GM19455 (cell line): ENCODE measurements at regions not wholly inside any gene's neighbourhood (a gene's known extent, or its start where the extent isn't known, plus 50 kb on each side); places are given as distances from the start of the nearest gene placed in this dataset.
"Not testable (repeated sequence)": the region's sequence is repeated elsewhere in the genome, so short reads cannot be mapped to it uniquely, and the experiment has no call there.

Source experiments
- ATAC-seq: cut with Tn5 transposase; IDR thresholded peaks from one replicate; pipeline ENCODE4 v1.9.1; 2021; ENCODE audit not compliant: unreplicated experiment

DNA sequence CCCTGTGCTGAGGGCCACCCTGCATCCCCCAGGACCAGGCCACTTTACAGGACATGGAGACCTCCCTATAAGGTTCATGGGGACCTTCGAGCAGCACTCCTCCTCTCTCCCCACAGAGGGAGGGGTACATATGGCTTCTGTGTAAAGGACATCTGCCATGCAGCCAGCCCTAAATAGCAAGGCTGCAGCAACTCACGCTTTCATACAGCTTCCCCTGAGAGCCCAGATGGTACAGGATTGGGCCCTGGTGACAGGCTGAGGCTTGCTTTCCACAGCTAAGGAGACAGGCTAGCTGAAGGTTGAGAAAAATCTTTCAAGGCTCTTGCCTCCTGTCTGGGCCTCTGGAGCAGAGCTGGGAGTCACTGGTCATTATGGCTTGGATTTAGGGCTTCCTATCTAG, 147.0 kb upstream of the ZNF366 start:
- no peak for ATAC-seq

DNA sequence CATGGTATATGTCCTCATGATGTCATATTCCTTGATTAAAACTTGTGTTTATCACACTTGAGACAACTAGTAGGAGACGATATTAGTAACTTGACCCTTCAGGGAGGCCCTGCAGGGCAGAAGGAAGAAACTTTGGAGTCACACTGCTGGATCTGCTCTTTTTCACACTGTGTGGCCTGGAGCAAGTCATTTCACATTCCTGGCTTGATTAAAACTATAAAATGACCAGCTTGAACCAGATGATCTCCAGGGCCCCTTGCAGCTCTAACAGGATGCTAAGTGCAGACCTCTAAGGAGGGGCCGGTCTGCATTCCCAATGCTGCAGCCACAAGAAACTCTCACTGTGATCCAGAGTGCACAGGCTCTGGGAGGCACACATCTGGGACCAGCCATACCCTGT, 146.4 kb upstream of the ZNF366 start:
- ATAC-seq = no peak

- ATAC-seq = no peak
Observed at GRCh38 chr5:72651779-72652178, 144.6 kb upstream of the ZNF366 start.

GRCh38 chr5:72651109-72651508, 143.9 kb upstream of the ZNF366 start:
- ATAC-seq = no peak

GRCh38 chr5:72649449-72649848, 142.2 kb upstream of the ZNF366 start:
- ATAC-seq = no peak

- ATAC-seq = no peak
Observed at GRCh38 chr5:72648480-72648879, 141.3 kb upstream of the ZNF366 start.

DNA sequence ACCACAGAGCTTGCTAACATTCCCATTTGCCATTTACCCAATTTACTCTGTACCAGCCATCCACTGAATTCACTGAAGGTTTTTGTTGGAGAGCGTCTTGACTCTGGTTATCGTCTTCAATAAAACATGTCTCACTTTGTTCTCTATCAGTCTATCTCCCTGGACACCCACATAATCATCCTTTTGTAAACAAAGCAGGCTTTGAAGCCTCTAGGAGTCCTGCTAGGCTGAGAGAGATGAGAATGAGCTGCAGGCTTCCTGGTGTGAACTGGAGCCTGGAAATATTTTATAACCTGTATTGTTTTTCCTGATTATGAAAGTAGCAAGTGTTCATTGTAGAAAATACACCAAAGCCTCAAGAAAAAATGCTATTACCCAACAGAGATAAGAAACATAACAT, 140.6 kb upstream of the ZNF366 start:
- no peak for ATAC-seq

DNA sequence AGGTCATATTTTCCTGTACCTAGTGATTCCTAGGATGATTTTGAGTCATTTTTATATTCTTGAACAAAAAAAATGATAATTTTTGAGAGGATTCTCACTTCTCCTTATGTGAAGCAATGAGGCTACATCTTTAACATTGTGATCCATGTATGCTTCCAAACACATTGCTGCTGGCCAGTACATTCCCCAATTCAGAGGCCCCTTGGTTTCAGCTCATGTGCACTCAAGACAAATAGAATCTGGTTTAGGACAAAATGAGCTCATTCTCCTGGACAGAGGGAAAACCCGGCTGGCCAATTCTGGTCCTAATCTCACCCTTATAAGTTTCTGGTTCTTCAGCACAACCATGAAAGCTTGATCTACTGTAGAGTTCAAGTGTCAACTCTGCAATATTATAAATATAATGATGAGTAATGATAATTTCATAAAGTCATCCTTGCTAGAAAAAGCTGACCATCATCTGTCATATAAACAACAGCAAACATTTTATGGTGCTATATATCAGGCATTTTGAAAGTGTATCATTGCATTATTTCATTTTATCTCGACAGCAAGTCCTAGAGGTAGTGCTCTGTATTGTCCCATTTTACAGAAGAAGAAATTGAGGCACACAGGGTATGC, 139.1 kb upstream of the ZNF366 start:
- no peak for ATAC-seq

- ATAC-seq = no peak
Observed at GRCh38 chr5:72645064-72645846, 138.0 kb upstream of the ZNF366 start.

- ATAC-seq = no peak
Observed at GRCh38 chr5:72644296-72644695, 137.1 kb upstream of the ZNF366 start.

DNA sequence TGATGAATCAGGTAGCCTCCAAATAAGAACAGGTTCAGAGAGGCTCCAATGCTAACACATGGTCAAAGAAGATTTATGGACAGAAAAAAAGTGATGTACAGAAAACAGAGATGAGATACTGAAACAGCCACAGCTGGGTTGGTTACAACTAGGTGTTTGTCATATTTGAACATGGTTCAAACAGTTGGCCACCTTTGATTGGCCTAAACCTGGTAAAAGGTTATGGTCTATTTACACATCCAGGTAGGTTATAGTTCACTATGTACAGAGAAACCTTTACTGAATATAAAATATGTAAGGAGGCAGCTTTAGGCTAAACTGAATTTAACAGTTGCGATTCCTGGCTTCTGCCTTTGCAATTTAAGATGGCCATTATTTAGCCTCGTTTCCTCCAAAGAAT, 134.0 kb upstream of the ZNF366 start:
- no peak for ATAC-seq

GRCh38 chr5:72637058-72637457, 129.8 kb upstream of the ZNF366 start:
- no peak for ATAC-seq

- not testable (repeated sequence) for ATAC-seq
Observed at GRCh38 chr5:72636565-72636964, 129.4 kb upstream of the ZNF366 start.

- no peak for ATAC-seq
Observed at GRCh38 chr5:72634444-72634843, 127.2 kb upstream of the ZNF366 start.

GRCh38 chr5:72633649-72634048, 126.4 kb upstream of the ZNF366 start:
- ATAC-seq = no peak

- no peak for ATAC-seq
Observed at GRCh38 chr5:72633041-72633445, 125.8 kb upstream of the ZNF366 start.

DNA sequence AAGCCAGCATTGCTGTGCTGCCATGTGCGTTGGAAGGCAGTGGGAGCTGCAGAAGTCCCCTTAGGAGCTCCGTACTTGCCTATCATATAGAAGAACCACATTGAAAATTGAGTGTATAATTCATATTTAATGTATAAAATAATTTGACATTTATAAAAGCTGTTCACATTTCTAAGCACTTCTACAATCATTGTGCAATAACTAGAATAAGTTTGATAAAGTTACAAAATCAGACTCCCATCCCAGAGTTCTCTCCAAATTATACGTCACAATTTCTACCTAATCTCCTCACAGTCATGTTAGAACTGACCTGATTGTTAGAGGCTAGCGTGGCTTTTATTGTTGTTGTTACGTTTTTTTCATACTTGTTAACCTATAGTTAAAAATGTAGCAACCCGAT, 123.5 kb upstream of the ZNF366 start:
- ATAC-seq = no peak

GRCh38 chr5:72630081-72630480, 122.9 kb upstream of the ZNF366 start:
- no peak for ATAC-seq

DNA sequence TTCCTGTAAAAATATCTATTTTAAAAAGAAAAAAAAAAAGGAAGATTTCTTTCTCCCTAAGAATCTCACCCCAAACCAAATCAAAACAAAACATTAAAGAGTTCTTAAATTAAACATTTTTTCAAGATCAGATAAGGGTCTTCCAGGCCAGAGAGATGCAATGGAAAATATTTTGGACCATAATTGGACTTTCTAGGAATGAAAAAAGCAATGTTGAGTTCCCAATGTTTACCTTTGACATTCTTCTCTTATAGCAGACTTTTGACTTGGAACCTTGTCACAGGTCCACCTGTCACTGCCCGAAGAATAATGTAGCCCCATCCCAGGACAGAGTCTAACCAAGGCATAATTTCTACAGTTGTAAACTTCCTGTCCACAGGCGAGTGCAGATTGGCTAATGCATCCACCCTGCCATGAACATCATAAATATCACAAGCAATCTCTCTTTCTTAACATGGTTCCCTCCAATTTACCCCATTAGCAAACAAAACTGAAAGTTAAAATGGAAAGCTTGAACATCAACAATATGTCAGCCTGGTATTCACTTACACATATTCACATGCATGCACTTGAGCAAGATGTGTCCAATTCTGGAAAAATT, 121.7 kb upstream of the ZNF366 start:
- ATAC-seq = no peak

DNA sequence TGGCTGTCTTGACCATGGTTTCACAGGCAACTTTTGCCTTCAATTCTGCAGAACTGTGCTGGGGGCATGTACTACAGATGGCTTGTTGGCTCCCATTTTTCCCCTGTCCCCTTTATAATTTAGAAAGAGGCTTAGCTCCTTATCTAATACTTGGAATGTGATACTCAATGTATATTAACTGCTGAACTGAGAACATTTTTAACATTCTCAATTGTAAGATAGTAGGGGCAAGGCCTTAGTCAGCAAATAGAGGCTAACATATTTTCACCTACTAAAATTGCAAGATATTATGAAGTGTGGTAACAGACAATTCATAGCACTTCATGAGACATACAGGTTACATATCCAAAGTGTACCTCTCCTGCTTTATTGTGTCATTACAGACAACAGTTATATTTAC, 118.1 kb upstream of the ZNF366 start:
- no peak for ATAC-seq

DNA sequence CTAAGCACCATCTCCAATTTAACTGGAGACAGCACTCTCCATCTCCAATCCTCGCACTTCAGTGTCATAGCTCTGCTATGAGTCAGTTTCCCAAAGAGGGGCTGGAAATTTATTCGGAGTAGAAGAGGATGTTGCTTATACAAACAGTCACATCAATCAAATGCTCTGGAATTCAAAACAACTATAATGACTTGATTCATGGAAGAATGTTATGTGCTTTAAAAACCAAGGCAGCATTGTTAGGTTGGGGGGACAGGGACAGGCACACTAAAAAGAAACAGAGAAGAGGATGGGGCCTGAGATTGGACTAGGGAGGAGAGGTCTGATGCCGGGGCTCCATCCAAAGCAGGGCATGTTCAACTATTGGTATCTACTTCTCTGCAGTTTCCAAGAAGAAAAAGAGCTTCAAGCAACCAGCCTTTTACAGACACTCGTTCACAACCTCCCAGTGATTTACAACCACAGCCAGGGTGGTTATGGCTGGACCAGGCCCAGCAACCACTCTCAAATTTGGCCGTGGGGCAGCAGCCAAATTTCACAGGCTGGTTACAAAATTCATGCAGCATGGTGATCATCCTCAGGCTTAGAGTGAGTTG, 117.5 kb upstream of the ZNF366 start:
- ATAC-seq = no peak

DNA sequence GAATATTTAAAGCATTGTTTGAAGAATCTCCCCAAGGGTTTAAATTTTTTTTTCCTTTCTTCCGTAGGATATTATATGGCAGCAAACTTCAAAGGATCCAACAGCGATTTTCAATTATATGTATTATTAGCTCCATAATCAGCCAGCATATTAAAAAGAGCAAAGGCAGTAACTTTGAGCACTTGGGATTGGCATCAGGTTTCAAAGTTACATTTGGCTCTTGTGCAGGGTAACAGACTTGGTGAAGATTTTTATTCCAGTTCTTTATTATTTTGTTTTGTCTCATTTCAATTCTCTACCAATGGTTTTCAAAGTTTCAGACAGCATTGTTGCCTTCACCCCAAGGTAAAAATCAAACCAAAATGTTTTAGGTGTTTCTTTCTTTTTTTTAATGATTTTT, 116.7 kb upstream of the ZNF366 start:
- ATAC-seq = no peak
